ENCODE measurements at regions not wholly inside any gene's neighbourhood (a gene's known extent, or its start where the extent isn't known, plus 50 kb on each side); places are given as distances from the start of the nearest gene placed in this dataset.

- Histone ChIP-seq H3K36me3 (ENCODE audit: control insufficient read depth, insufficient read depth, low read length) (no peaks in the 10 kb centered on the region), H3K4me3 (ENCODE audit: low read depth in 2 of 2, low read length in 2 of 2) (no peak overlapping the region), H3K27me3 (ENCODE audit: control insufficient read depth, insufficient read depth, low read length) (no peaks in the 10 kb centered on the region), H3K9me3 (ENCODE audit: control insufficient read depth, insufficient read depth, low read depth, low read length) (0 out of 2 replicates have a peak, but pooled peaks cover 3% of the 10 kb centered on the region), H3K27ac (ENCODE audit: low read length) (no peak overlapping the region), H3K4me1 (ENCODE audit: control insufficient read depth, insufficient read depth, low read length) (no peaks in the 10 kb centered on the region)
- no TSS peak for BruUV-seq (replicated peaks)
- no peak for ATAC-seq
- in situ Hi-C loops (cut with HindIII; ENCODE audit: low pct_unique_long_range_greater_than_20kb, low sequenced_read_pairs) (no loop called here), intact Hi-C loops (cut with micrococcal nuclease; ENCODE audit: unreplicated experiment) (no loop called here)
- DNase-seq (ENCODE audit: low read depth, low spot score), result no peak
- POLR2A ChIA-PET, result no interaction called here
- CTCF ChIA-PET, result no interaction called here
- no peak for TF ChIP-seq TCF7L2 (IDR thresholded peaks at IDR 0.05; ENCODE audit: low read depth, low read length)
- TF ChIP-seq, protein P1, sequence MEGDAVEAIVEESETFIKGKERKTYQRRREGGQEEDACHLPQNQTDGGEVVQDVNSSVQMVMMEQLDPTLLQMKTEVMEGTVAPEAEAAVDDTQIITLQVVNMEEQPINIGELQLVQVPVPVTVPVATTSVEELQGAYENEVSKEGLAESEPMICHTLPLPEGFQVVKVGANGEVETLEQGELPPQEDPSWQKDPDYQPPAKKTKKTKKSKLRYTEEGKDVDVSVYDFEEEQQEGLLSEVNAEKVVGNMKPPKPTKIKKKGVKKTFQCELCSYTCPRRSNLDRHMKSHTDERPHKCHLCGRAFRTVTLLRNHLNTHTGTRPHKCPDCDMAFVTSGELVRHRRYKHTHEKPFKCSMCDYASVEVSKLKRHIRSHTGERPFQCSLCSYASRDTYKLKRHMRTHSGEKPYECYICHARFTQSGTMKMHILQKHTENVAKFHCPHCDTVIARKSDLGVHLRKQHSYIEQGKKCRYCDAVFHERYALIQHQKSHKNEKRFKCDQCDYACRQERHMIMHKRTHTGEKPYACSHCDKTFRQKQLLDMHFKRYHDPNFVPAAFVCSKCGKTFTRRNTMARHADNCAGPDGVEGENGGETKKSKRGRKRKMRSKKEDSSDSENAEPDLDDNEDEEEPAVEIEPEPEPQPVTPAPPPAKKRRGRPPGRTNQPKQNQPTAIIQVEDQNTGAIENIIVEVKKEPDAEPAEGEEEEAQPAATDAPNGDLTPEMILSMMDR (IDR thresholded peaks at IDR 0.05), result no peak
- no peak for TF ChIP-seq SIN3A (IDR thresholded peaks at IDR 0.05; ENCODE audit: borderline replicate concordance, insufficient read depth, low read depth, low read length)
- TF ChIP-seq POLR2AphosphoS5 (IDR thresholded peaks at IDR 0.05; ENCODE audit: low read depth, low read length), result no peak
- TF ChIP-seq REST (IDR thresholded peaks at IDR 0.05; ENCODE audit: insufficient read depth in 1 of 2, low read depth in 2 of 2, low read length in 1 of 2), result no peak
These were observed 295.1 kb downstream of the ISL1 start for GRCh38 chr5:51678330-51678729.

DNA sequence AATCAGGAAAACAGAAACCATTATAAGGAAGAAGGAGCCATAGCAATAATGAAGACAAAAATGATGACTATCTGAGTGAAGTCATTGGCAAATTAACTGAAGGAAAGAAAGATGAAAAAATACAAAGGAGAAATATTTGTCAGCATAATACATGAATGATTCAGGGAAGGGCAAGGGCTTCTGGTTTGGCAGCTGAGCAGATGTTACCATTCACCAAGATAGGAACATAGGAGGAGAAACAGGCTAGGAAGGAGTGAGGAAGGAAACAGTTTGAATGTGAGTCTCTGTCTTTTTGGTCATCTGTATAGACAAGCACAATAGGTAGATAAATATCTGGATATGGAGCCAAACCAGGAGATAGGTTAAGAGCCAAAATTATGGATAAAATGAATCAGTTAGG lies 296.0 kb downstream of the ISL1 start:
- CTCF ChIA-PET, result no interaction called here
- TF ChIP-seq SIN3A (IDR thresholded peaks at IDR 0.05; ENCODE audit: borderline replicate concordance, insufficient read depth, low read depth, low read length) (no peak), TCF7L2 (IDR thresholded peaks at IDR 0.05; ENCODE audit: low read depth, low read length) (no peak), REST (IDR thresholded peaks at IDR 0.05; ENCODE audit: insufficient read depth in 1 of 2, low read depth in 2 of 2, low read length in 1 of 2) (no peak)
- TF ChIP-seq, protein P1 (IDR thresholded peaks at IDR 0.05), result no peak
- in situ Hi-C loops (cut with HindIII; ENCODE audit: low pct_unique_long_range_greater_than_20kb, low sequenced_read_pairs) (no loop called here), intact Hi-C loops (cut with micrococcal nuclease; ENCODE audit: unreplicated experiment) (no loop called here)
- ATAC-seq, result no peak
- H3K27me3 ChIP-seq (ENCODE audit: control insufficient read depth, insufficient read depth, low read length), result no peaks in the 10 kb centered on the region
- 0 out of 2 replicates have a peak, but pooled peaks cover 3% of the 10 kb centered on the region for H3K9me3 ChIP-seq (ENCODE audit: control insufficient read depth, insufficient read depth, low read depth, low read length)
- no peak for DNase-seq (ENCODE audit: low read depth, low spot score)
- no peak overlapping the region for H3K27ac ChIP-seq (ENCODE audit: low read length)
- H3K4me3 ChIP-seq (ENCODE audit: low read depth in 2 of 2, low read length in 2 of 2), result no peak overlapping the region
- BruUV-seq (replicated peaks), result no TSS peak
- H3K36me3 ChIP-seq (ENCODE audit: control insufficient read depth, insufficient read depth, low read length), result no peaks in the 10 kb centered on the region
- no peaks in the 10 kb centered on the region for H3K4me1 ChIP-seq (ENCODE audit: control insufficient read depth, insufficient read depth, low read length)
- POLR2A ChIA-PET, result no interaction called here

Data from Panc1 (cell line).